BJ (cell line): ENCODE measurements at regions not wholly inside any gene's neighbourhood (a gene's known extent, or its start where the extent isn't known, plus 50 kb on each side); places are given as distances from the start of the nearest gene placed in this dataset.

Experiments used
- CTCF ChIA-PET: fragments of 350-600 bp; formaldehyde crosslinking; extraction: SDS; loops from one replicate; lab custom pipeline; 2021; ENCODE audit warnings: antibody characterized with exemption, inconsistent platforms; lab: Yijun Ruan, JAX
- POLR2A ChIA-PET: fragments of 300-600 bp; sonication (Branson Sonifier 250); formaldehyde crosslinking; extraction: SDS; loops from one replicate; lab custom pipeline; 2021; ENCODE audit warnings: antibody characterized with exemption; lab: Charles Lee
- DNase-seq: peaks from one replicate; pipeline ENCODE4 v3.0.0-alpha.2; 2011; ENCODE audit warnings: low read depth
- H3K27me3 ChIP-seq: 2 replicates; pipeline ENCODE4 v1.6.0; 2011; ENCODE audit warnings: low read length; ENCODE audit not compliant: control insufficient read depth, insufficient read depth
- H3K36me3 ChIP-seq: 2 replicates; pipeline ENCODE4 v1.5.1; 2011; ENCODE audit warnings: low read length; ENCODE audit not compliant: control insufficient read depth, insufficient read depth
- H3K4me3 ChIP-seq: 2 replicates; pipeline ENCODE4 v1.5.1; 2011; ENCODE audit warnings: low read depth, mild to moderate bottlenecking, control low read depth, low read length
- CTCF ChIP-seq: IDR thresholded peaks from 2 replicates; pipeline ENCODE4 v1.5.1; 2011; ENCODE audit warnings: low read depth, mild to moderate bottlenecking, control low read depth, inconsistent platforms, low read length, moderate library complexity; ENCODE audit not compliant: insufficient read depth

- no peak for DNase-seq
- no peak for TF ChIP-seq CTCF
- H3K27me3 ChIP-seq: no peaks in the 10 kb centered on the region; the same call in 1 of the 2 replicates
- CTCF ChIA-PET: no interaction called here
- POLR2A ChIA-PET: no interaction called here
- H3K4me3 ChIP-seq: no peak overlapping the region
- no peaks in the 10 kb centered on the region for H3K36me3 ChIP-seq
Observed at GRCh38 chr5:133905424-133905823, 63.0 kb downstream of the C5orf15 start.

GRCh38 chr5:133904641-133905040, 63.8 kb downstream of the C5orf15 start:
- H3K36me3 ChIP-seq: no peaks in the 10 kb centered on the region
- CTCF ChIA-PET: no interaction called here
- no peak overlapping the region for H3K4me3 ChIP-seq
- POLR2A ChIA-PET: no interaction called here
- no peaks in the 10 kb centered on the region for H3K27me3 ChIP-seq
- TF ChIP-seq CTCF: no peak
- DNase-seq: no peak

GRCh38 chr5:133902511-133903118, 65.8 kb downstream of the C5orf15 start:
- ChIA-PET POLR2A (no interaction called here), CTCF (interaction anchor here (0.6 to 1.4 kb wide), 2 partner anchors 9 to 65 kb away, joined by 3 read pairs; no protein-coding TSS in a partner anchor)
- Histone ChIP-seq H3K27me3 (no peaks in the 10 kb centered on the region), H3K36me3 (no peaks in the 10 kb centered on the region), H3K4me3 (no peak overlapping the region)
- no peak for DNase-seq
- no peak for TF ChIP-seq CTCF

GRCh38 chr5:133900534-133901270, 67.7 kb downstream of the C5orf15 start:
- Histone ChIP-seq H3K27me3 (0 out of 2 replicates have a peak, but pooled peaks cover 2% of the 10 kb centered on the region), H3K36me3 (no peaks in the 10 kb centered on the region), H3K4me3 (no peak overlapping the region)
- no peak for DNase-seq
- ChIA-PET POLR2A (no interaction called here), CTCF (no interaction called here)
- no peak for TF ChIP-seq CTCF

- Histone ChIP-seq H3K36me3 (no peaks in the 10 kb centered on the region), H3K27me3 (0 out of 2 replicates have a peak, but pooled peaks cover 2% of the 10 kb centered on the region), H3K4me3 (no peak overlapping the region)
- no peak for DNase-seq
- ChIA-PET POLR2A (no interaction called here), CTCF (no interaction called here)
- TF ChIP-seq CTCF: no peak
Observed at GRCh38 chr5:133899506-133899905, 68.9 kb downstream of the C5orf15 start.
